ENCODE measurements at regions not wholly inside any gene's neighbourhood (a gene's known extent, or its start where the extent isn't known, plus 50 kb on each side); places are given as distances from the start of the nearest gene placed in this dataset.

DNA sequence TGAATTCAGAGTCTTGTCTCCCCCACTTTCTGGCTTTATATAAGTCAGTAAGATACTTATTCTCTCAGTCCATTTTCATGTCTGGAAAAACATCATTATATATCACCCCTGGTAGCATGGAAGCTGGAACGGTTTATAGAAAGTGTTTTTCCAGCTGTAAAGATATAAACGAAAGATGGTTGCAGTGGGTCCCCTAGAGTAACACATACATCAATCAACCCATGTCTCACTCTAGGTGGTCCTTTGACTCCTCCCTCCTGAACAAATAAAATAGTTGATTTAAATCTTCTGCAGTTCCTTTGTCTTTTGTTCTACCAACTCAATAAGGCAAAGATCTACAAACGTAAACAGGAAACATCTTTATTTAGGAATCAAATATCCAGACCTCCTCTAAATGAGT, 1306.1 kb upstream of the TENM3 start:
- TF ChIP-seq, protein P1, sequence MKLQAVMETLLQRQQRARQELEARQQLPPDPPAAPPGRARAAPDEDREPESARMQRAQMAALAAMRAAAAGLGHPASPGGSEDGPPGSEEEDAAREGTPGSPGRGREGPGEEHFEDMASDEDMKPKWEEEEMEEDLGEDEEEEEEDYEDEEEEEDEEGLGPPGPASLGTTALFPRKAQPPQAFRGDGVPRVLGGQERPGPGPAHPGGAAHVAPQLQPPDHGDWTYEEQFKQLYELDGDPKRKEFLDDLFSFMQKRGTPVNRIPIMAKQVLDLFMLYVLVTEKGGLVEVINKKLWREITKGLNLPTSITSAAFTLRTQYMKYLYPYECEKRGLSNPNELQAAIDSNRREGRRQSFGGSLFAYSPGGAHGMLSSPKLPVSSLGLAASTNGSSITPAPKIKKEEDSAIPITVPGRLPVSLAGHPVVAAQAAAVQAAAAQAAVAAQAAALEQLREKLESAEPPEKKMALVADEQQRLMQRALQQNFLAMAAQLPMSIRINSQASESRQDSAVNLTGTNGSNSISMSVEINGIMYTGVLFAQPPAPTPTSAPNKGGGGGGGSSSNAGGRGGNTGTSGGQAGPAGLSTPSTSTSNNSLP (IDR thresholded peaks at IDR 0.05; ENCODE audit: low read depth, low read length) = no peak
- TF ChIP-seq, protein P2, sequence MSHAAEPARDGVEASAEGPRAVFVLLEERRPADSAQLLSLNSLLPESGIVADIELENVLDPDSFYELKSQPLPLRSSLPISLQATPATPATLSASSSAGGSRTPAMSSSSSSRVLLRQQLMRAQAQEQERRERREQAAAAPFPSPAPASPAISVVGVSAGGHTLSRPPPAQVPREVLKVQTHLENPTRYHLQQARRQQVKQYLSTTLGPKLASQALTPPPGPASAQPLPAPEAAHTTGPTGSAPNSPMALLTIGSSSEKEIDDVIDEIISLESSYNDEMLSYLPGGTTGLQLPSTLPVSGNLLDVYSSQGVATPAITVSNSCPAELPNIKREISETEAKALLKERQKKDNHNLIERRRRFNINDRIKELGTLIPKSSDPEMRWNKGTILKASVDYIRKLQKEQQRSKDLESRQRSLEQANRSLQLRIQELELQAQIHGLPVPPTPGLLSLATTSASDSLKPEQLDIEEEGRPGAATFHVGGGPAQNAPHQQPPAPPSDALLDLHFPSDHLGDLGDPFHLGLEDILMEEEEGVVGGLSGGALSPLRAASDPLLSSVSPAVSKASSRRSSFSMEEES (CRISPR knock-in tag; IDR thresholded peaks at IDR 0.05) = no peak
- TF ChIP-seq, protein P3, sequence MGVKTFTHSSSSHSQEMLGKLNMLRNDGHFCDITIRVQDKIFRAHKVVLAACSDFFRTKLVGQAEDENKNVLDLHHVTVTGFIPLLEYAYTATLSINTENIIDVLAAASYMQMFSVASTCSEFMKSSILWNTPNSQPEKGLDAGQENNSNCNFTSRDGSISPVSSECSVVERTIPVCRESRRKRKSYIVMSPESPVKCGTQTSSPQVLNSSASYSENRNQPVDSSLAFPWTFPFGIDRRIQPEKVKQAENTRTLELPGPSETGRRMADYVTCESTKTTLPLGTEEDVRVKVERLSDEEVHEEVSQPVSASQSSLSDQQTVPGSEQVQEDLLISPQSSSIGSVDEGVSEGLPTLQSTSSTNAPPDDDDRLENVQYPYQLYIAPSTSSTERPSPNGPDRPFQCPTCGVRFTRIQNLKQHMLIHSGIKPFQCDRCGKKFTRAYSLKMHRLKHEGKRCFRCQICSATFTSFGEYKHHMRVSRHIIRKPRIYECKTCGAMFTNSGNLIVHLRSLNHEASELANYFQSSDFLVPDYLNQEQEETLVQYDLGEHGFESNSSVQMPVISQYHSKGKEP (CRISPR knock-in tag; IDR thresholded peaks at IDR 0.05) = no peak
- TF ChIP-seq, protein P4, sequence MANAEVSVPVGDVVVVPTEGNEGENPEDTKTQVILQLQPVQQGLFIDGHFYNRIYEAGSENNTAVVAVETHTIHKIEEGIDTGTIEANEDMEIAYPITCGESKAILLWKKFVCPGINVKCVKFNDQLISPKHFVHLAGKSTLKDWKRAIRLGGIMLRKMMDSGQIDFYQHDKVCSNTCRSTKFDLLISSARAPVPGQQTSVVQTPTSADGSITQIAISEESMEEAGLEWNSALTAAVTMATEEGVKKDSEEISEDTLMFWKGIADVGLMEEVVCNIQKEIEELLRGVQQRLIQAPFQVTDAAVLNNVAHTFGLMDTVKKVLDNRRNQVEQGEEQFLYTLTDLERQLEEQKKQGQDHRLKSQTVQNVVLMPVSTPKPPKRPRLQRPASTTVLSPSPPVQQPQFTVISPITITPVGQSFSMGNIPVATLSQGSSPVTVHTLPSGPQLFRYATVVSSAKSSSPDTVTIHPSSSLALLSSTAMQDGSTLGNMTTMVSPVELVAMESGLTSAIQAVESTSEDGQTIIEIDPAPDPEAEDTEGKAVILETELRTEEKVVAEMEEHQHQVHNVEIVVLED (CRISPR knock-in tag; IDR thresholded peaks at IDR 0.05; ENCODE audit: borderline replicate concordance) = no peak
- TF ChIP-seq ZNF253 (CRISPR knock-in tag; IDR thresholded peaks at IDR 0.05; ENCODE audit: borderline replicate concordance) (no peak), NBN (conservative IDR thresholded peaks at IDR 0.05) (no peak), DR1 (CRISPR knock-in tag; IDR thresholded peaks at IDR 0.05) (no peak), CBFB (CRISPR knock-in tag; IDR thresholded peaks at IDR 0.05) (no peak), CENPT (CRISPR knock-in tag; IDR thresholded peaks at IDR 0.05; ENCODE audit: low read depth) (no peak), MXI1 (IDR thresholded peaks at IDR 0.05; ENCODE audit: borderline replicate concordance, low read depth, low read length) (no peak), POLR2AphosphoS2 (IDR thresholded peaks at IDR 0.05; ENCODE audit: low read depth, low read length) (no peak), ZNF354B (CRISPR knock-in tag; IDR thresholded peaks at IDR 0.05) (no peak)
- TF ChIP-seq, protein P5, sequence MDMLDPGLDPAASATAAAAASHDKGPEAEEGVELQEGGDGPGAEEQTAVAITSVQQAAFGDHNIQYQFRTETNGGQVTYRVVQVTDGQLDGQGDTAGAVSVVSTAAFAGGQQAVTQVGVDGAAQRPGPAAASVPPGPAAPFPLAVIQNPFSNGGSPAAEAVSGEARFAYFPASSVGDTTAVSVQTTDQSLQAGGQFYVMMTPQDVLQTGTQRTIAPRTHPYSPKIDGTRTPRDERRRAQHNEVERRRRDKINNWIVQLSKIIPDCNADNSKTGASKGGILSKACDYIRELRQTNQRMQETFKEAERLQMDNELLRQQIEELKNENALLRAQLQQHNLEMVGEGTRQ (IDR thresholded peaks at IDR 0.05; ENCODE audit: low read depth, low read length) = no peak
- TF ChIP-seq, protein P5 (CRISPR knock-in tag; IDR thresholded peaks at IDR 0.05; ENCODE audit: borderline replicate concordance) = no peak

Data from HepG2 (cell line).